ENCODE measurements at regions not wholly inside any gene's neighbourhood (a gene's known extent, or its start where the extent isn't known, plus 50 kb on each side); places are given as distances from the start of the nearest gene placed in this dataset.
"Not testable (repeated sequence)": the region's sequence is repeated elsewhere in the genome, so short reads cannot be mapped to it uniquely, and the experiment has no call there.

- H3K9me3 ChIP-seq (ENCODE audit: control insufficient read depth, low read length); H3K27me3 ChIP-seq (replicated peaks; ENCODE audit: control insufficient read depth, insufficient read depth, low read length); H3K4me1 ChIP-seq (ENCODE audit: control insufficient read depth, insufficient read depth, low read length); H3K36me3 ChIP-seq (ENCODE audit: control insufficient read depth, insufficient read depth, low read length, severe bottlenecking); H3K9ac ChIP-seq (ENCODE audit: low read length); H3K4me3 ChIP-seq (ENCODE audit: low read length); DNase-seq (ENCODE audit: low read depth): not testable (repeated sequence)
Observed at GRCh38 chr6:139726272-139726671, 351.8 kb upstream of the CITED2 start.

- Histone ChIP-seq H3K36me3 (ENCODE audit: control insufficient read depth, insufficient read depth, low read length, severe bottlenecking) (no peaks in the 10 kb centered on the region), H3K9ac (ENCODE audit: low read length) (no peak overlapping the region), H3K4me3 (ENCODE audit: low read length) (no peak overlapping the region), H3K9me3 (ENCODE audit: control insufficient read depth, low read length) (no peaks in the 10 kb centered on the region), H3K27me3 (replicated peaks; ENCODE audit: control insufficient read depth, insufficient read depth, low read length) (no peaks in the 10 kb centered on the region), H3K4me1 (ENCODE audit: control insufficient read depth, insufficient read depth, low read length) (no peaks in the 10 kb centered on the region)
- DNase-seq (ENCODE audit: low read depth): no peak
Observed at GRCh38 chr6:139722530-139722929, 348.1 kb upstream of the CITED2 start.

- no peaks in the 10 kb centered on the region for H3K4me1 ChIP-seq (ENCODE audit: control insufficient read depth, insufficient read depth, low read length)
- no peaks in the 10 kb centered on the region for H3K9me3 ChIP-seq (ENCODE audit: control insufficient read depth, low read length)
- H3K9ac ChIP-seq (ENCODE audit: low read length): no peak overlapping the region
- DNase-seq (ENCODE audit: low read depth): no peak
- H3K4me3 ChIP-seq (ENCODE audit: low read length): no peak overlapping the region
- no peaks in the 10 kb centered on the region for H3K36me3 ChIP-seq (ENCODE audit: control insufficient read depth, insufficient read depth, low read length, severe bottlenecking)
- no peaks in the 10 kb centered on the region for H3K27me3 ChIP-seq (replicated peaks; ENCODE audit: control insufficient read depth, insufficient read depth, low read length)
Observed at GRCh38 chr6:139721954-139722353, 347.5 kb upstream of the CITED2 start.

GRCh38 chr6:139713900-139714506 is 339.6 kb upstream of the CITED2 start:
- Histone ChIP-seq H3K4me1 (ENCODE audit: control insufficient read depth, insufficient read depth, low read length) (peaks cover 18% of the 10 kb centered on the region), H3K9me3 (ENCODE audit: control insufficient read depth, low read length) (no peaks in the 10 kb centered on the region), H3K36me3 (ENCODE audit: control insufficient read depth, insufficient read depth, low read length, severe bottlenecking) (no peaks in the 10 kb centered on the region), H3K4me3 (ENCODE audit: low read length) (no peak overlapping the region), H3K9ac (ENCODE audit: low read length) (no peak overlapping the region), H3K27me3 (replicated peaks; ENCODE audit: control insufficient read depth, insufficient read depth, low read length) (no peaks in the 10 kb centered on the region)
- DNase-seq (ENCODE audit: low read depth): peak; percentile 20

- no peaks in the 10 kb centered on the region for H3K27me3 ChIP-seq (replicated peaks; ENCODE audit: control insufficient read depth, insufficient read depth, low read length)
- H3K36me3 ChIP-seq (ENCODE audit: control insufficient read depth, insufficient read depth, low read length, severe bottlenecking): no peaks in the 10 kb centered on the region
- H3K9ac ChIP-seq (ENCODE audit: low read length): no peak overlapping the region
- no peak for DNase-seq (ENCODE audit: low read depth)
- H3K9me3 ChIP-seq (ENCODE audit: control insufficient read depth, low read length): no peaks in the 10 kb centered on the region
- H3K4me1 ChIP-seq (ENCODE audit: control insufficient read depth, insufficient read depth, low read length): peaks cover 23% of the 10 kb centered on the region
- no peak overlapping the region for H3K4me3 ChIP-seq (ENCODE audit: low read length)
Observed at GRCh38 chr6:139713424-139713823, 339.0 kb upstream of the CITED2 start.

- H3K4me3 ChIP-seq (ENCODE audit: low read length): no peak overlapping the region
- no peaks in the 10 kb centered on the region for H3K9me3 ChIP-seq (ENCODE audit: control insufficient read depth, low read length)
Observed at GRCh38 chr6:139712830-139713229, 338.4 kb upstream of the CITED2 start.

GRCh38 chr6:139711804-139712585 is 337.5 kb upstream of the CITED2 start:
- no peaks in the 10 kb centered on the region for H3K36me3 ChIP-seq (ENCODE audit: control insufficient read depth, insufficient read depth, low read length, severe bottlenecking)
- DNase-seq (ENCODE audit: low read depth): peak; percentile 57
- peaks cover 34% of the 10 kb centered on the region for H3K4me1 ChIP-seq (ENCODE audit: control insufficient read depth, insufficient read depth, low read length)
- H3K9me3 ChIP-seq (ENCODE audit: control insufficient read depth, low read length): no peaks in the 10 kb centered on the region
- H3K27me3 ChIP-seq (replicated peaks; ENCODE audit: control insufficient read depth, insufficient read depth, low read length): no peaks in the 10 kb centered on the region
- H3K9ac ChIP-seq (ENCODE audit: low read length): no peak overlapping the region
- H3K4me3 ChIP-seq (ENCODE audit: low read length): no peak overlapping the region

More at GRCh38 chr6:139712830-139713229, 338.4 kb upstream of the CITED2 start:
- no peak overlapping the region for H3K9ac ChIP-seq (ENCODE audit: low read length)
- H3K4me1 ChIP-seq (ENCODE audit: control insufficient read depth, insufficient read depth, low read length): peaks cover 29% of the 10 kb centered on the region
- H3K27me3 ChIP-seq (replicated peaks; ENCODE audit: control insufficient read depth, insufficient read depth, low read length): no peaks in the 10 kb centered on the region
- no peak for DNase-seq (ENCODE audit: low read depth)
- no peaks in the 10 kb centered on the region for H3K36me3 ChIP-seq (ENCODE audit: control insufficient read depth, insufficient read depth, low read length, severe bottlenecking)

- no peak for DNase-seq (ENCODE audit: low read depth)
- H3K27me3 ChIP-seq (replicated peaks; ENCODE audit: control insufficient read depth, insufficient read depth, low read length): no peaks in the 10 kb centered on the region
- H3K4me3 ChIP-seq (ENCODE audit: low read length): no peak overlapping the region
- no peaks in the 10 kb centered on the region for H3K36me3 ChIP-seq (ENCODE audit: control insufficient read depth, insufficient read depth, low read length, severe bottlenecking)
- H3K4me1 ChIP-seq (ENCODE audit: control insufficient read depth, insufficient read depth, low read length): peaks cover 34% of the 10 kb centered on the region
- no peaks in the 10 kb centered on the region for H3K9me3 ChIP-seq (ENCODE audit: control insufficient read depth, low read length)
- no peak overlapping the region for H3K9ac ChIP-seq (ENCODE audit: low read length)
Observed at GRCh38 chr6:139710556-139710955, 336.1 kb upstream of the CITED2 start.

GRCh38 chr6:139708337-139709199 is 334.1 kb upstream of the CITED2 start:
- H3K9ac ChIP-seq (ENCODE audit: low read length): peak overlapping the region; percentile 51
- H3K27me3 ChIP-seq (replicated peaks; ENCODE audit: control insufficient read depth, insufficient read depth, low read length): no peaks in the 10 kb centered on the region
- no peaks in the 10 kb centered on the region for H3K36me3 ChIP-seq (ENCODE audit: control insufficient read depth, insufficient read depth, low read length, severe bottlenecking)
- DNase-seq (ENCODE audit: low read depth): peak; percentile 88
- peak overlapping the region; percentile 16 for H3K4me3 ChIP-seq (ENCODE audit: low read length)
- H3K4me1 ChIP-seq (ENCODE audit: control insufficient read depth, insufficient read depth, low read length): peaks cover 34% of the 10 kb centered on the region
- H3K9me3 ChIP-seq (ENCODE audit: control insufficient read depth, low read length): no peaks in the 10 kb centered on the region

GRCh38 chr6:139706912-139707311 is 332.5 kb upstream of the CITED2 start:
- Histone ChIP-seq H3K27me3 (replicated peaks; ENCODE audit: control insufficient read depth, insufficient read depth, low read length) (no peaks in the 10 kb centered on the region), H3K4me3 (ENCODE audit: low read length) (no peak overlapping the region), H3K9me3 (ENCODE audit: control insufficient read depth, low read length) (no peaks in the 10 kb centered on the region), H3K4me1 (ENCODE audit: control insufficient read depth, insufficient read depth, low read length) (peaks cover 34% of the 10 kb centered on the region), H3K36me3 (ENCODE audit: control insufficient read depth, insufficient read depth, low read length, severe bottlenecking) (no peaks in the 10 kb centered on the region), H3K9ac (ENCODE audit: low read length) (no peak overlapping the region)
- no peak for DNase-seq (ENCODE audit: low read depth)

GRCh38 chr6:139705284-139705683 is 330.8 kb upstream of the CITED2 start:
- Histone ChIP-seq H3K27me3 (replicated peaks; ENCODE audit: control insufficient read depth, insufficient read depth, low read length) (no peaks in the 10 kb centered on the region), H3K9me3 (ENCODE audit: control insufficient read depth, low read length) (no peaks in the 10 kb centered on the region), H3K4me3 (ENCODE audit: low read length) (no peak overlapping the region), H3K9ac (ENCODE audit: low read length) (no peak overlapping the region), H3K36me3 (ENCODE audit: control insufficient read depth, insufficient read depth, low read length, severe bottlenecking) (no peaks in the 10 kb centered on the region), H3K4me1 (ENCODE audit: control insufficient read depth, insufficient read depth, low read length) (peaks cover 28% of the 10 kb centered on the region)
- DNase-seq (ENCODE audit: low read depth): no peak

Measured in adipocyte (in vitro differentiated cells).